ENCODE measurements at regions not wholly inside any gene's neighbourhood (a gene's known extent, or its start where the extent isn't known, plus 50 kb on each side); places are given as distances from the start of the nearest gene placed in this dataset.
A peak's percentile ranks its signal among the peaks of the same experiment; 100 is the strongest.

DNA sequence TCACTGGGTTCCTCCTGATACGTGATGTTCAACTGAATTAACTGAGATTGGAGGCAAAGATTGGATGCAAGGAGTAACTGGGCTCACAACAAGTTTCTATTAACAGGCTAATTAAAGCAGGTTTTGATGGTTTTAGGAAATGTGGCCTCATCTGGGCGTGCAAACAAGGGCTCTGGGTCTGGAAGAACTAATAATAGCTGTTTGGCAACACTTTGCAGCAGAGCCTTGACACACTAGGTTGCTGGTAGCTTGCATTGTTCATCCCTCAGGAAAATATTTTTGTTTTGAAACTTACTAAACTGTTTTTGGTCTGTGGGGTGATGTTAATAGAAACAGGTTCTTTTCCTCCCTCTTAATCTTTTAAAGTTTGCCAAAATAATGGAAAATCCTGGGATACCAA lies 117.2 kb upstream of the CD93 start:
- Histone ChIP-seq H3K4me3 (no peak overlapping the region), H3K27ac (peak overlapping the region in 1 of 2 donors; percentile 17)
- TF ChIP-seq, protein P1, sequence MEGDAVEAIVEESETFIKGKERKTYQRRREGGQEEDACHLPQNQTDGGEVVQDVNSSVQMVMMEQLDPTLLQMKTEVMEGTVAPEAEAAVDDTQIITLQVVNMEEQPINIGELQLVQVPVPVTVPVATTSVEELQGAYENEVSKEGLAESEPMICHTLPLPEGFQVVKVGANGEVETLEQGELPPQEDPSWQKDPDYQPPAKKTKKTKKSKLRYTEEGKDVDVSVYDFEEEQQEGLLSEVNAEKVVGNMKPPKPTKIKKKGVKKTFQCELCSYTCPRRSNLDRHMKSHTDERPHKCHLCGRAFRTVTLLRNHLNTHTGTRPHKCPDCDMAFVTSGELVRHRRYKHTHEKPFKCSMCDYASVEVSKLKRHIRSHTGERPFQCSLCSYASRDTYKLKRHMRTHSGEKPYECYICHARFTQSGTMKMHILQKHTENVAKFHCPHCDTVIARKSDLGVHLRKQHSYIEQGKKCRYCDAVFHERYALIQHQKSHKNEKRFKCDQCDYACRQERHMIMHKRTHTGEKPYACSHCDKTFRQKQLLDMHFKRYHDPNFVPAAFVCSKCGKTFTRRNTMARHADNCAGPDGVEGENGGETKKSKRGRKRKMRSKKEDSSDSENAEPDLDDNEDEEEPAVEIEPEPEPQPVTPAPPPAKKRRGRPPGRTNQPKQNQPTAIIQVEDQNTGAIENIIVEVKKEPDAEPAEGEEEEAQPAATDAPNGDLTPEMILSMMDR (IDR thresholded peaks at IDR 0.05): no peak
- DNase-seq (ENCODE audit: low spot score): peak; percentile 29

- TF ChIP-seq, protein P1 (IDR thresholded peaks at IDR 0.05): no peak
- H3K4me3 ChIP-seq: no peak overlapping the region
- no peak overlapping the region for H3K27ac ChIP-seq
- DNase-seq (ENCODE audit: low spot score): peak; percentile 41
Observed at GRCh38 chr20:23201658-23202057, 115.5 kb upstream of the CD93 start.

DNA sequence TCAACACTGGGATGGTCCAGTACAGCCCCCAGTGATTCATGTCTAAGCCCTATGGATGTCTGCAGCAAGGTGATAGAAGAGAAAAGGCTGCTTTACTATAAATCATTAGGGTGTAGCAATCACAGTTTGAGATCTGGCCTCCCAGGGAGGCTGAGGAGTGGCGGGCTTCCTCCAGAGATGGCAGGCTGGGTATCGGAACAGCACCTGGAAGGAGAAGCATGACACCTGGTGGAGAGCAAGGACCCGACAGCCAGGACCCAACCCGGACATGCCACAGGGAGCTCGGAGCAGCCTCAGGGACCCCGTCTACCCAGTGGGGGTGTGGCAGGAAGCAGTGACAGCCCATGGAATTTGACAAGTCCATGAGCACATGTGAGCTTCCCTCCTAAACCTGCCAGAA lies 114.8 kb upstream of the CD93 start:
- Histone ChIP-seq H3K27ac (no peak overlapping the region), H3K4me3 (no peak overlapping the region)
- TF ChIP-seq, protein P1 (IDR thresholded peaks at IDR 0.05): no peak
- DNase-seq (ENCODE audit: low spot score): peak; percentile 55

GRCh38 chr20:23200413-23200812 lies 114.3 kb upstream of the CD93 start:
- no peak overlapping the region for H3K27ac ChIP-seq
- DNase-seq (ENCODE audit: low spot score): peak; percentile 64
- no peak overlapping the region for H3K4me3 ChIP-seq
- TF ChIP-seq, protein P1 (IDR thresholded peaks at IDR 0.05): no peak

GRCh38 chr20:23199356-23199755 lies 113.2 kb upstream of the CD93 start:
- DNase-seq (ENCODE audit: low spot score): peak; percentile 28
- Histone ChIP-seq H3K4me3 (no peak overlapping the region), H3K27ac (no peak overlapping the region)
- TF ChIP-seq, protein P1 (IDR thresholded peaks at IDR 0.05): no peak

- H3K4me3 ChIP-seq: no peak overlapping the region
- TF ChIP-seq, protein P1 (IDR thresholded peaks at IDR 0.05): no peak
- no peak for DNase-seq (ENCODE audit: low spot score)
- H3K27ac ChIP-seq: no peak overlapping the region
Observed at GRCh38 chr20:23198815-23199214, 112.7 kb upstream of the CD93 start.

DNA sequence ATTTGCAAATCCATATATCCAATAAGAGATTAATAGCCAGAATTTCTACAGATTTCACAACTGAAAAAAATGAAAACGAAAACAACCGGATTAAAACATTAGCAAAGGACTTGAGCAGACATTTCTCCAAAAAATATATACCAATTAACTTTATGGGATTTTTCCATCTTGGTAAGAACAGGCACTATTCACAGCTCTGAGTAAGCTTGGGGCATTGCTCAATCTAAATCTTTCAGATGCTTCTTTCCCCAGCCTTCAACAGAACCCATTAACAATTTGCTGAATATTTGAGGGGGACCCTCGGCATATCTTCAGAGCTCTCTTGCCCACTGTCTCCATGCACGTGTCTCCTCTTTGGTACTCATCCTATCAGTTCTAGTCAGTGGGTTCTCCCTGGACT lies 111.7 kb upstream of the CD93 start:
- no peak overlapping the region for H3K4me3 ChIP-seq
- no peak overlapping the region for H3K27ac ChIP-seq
- TF ChIP-seq, protein P1 (IDR thresholded peaks at IDR 0.05): no peak
- no peak for DNase-seq (ENCODE audit: low spot score)

All from coronary artery (tissue), 2 donors.